K562 (cell line): ENCODE measurements at regions not wholly inside any gene's neighbourhood (a gene's known extent, or its start where the extent isn't known, plus 50 kb on each side); places are given as distances from the start of the nearest gene placed in this dataset.

Source experiments
- CTCF ChIP-seq, 3 experiments: IDR thresholded peaks in 2 of 3; conservative IDR thresholded peaks in 1 of 3; 2 replicates each; pipeline ENCODE4 v1.5.1; 2011 to 2012; ENCODE audit warnings: low read length in 3 of 3, mild to moderate bottlenecking in 3 of 3, control low read depth in 2 of 3, improper control_type of control experiment in 1 of 3, inconsistent platforms in 1 of 3, low read depth in 1 of 3, mixed read lengths in 1 of 3, moderate library complexity in 1 of 3; ENCODE audit not compliant: insufficient read depth in 2 of 3
- GMEB1 ChIP-seq: fragments of 250-450 bp; sonication (Bioruptor Pico); IDR thresholded peaks from 2 replicates; pipeline ENCODE4 v1.4.0; 2020; ENCODE audit warnings: mild to moderate bottlenecking
- HMG20B ChIP-seq: fragments of 250-450 bp; sonication (Bioruptor Pico); IDR thresholded peaks from 2 replicates; pipeline ENCODE4 v1.5.0; 2021; ENCODE audit warnings: mild to moderate bottlenecking
- ZFX ChIP-seq: sonication (generic); formaldehyde crosslinking; IDR thresholded peaks from 2 replicates; pipeline ENCODE4 v1.8.0; 2022; ENCODE audit warnings: mild to moderate bottlenecking, missing genetic modification reagents, moderate library complexity
- TF ChIP-seq, protein P1 (sequence below): sonication (generic); formaldehyde crosslinking; IDR thresholded peaks from 2 replicates; pipeline ENCODE4 v1.8.1; 2023; ENCODE audit warnings: mild to moderate bottlenecking, missing genetic modification reagents, moderate library complexity

DNA sequence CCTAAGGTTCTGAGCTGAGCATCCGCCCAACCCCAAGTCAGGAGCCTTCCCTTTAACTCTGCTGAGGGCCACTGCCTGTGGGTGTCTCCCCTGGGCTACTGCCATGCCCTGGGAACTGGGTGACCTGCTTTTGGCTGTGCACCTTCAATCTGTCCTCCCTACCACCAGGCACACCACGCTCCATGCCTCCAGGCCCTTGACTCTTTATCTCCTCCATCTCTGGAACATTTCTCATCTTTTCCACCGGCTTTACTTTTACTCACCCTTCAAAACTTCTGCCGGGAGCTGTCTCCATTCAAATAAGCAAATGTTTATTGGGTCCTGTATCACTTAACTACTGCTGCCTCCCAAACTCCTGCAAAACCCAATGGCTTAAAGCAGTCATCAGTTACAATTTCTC is 83.3 kb upstream of the NHSL1 start:
- TF ChIP-seq, protein P1, sequence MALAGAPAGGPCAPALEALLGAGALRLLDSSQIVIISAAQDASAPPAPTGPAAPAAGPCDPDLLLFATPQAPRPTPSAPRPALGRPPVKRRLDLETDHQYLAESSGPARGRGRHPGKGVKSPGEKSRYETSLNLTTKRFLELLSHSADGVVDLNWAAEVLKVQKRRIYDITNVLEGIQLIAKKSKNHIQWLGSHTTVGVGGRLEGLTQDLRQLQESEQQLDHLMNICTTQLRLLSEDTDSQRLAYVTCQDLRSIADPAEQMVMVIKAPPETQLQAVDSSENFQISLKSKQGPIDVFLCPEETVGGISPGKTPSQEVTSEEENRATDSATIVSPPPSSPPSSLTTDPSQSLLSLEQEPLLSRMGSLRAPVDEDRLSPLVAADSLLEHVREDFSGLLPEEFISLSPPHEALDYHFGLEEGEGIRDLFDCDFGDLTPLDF (CRISPR knock-in tag) = no peak
- TF ChIP-seq ZFX (CRISPR knock-in tag) (no peak), GMEB1 (CRISPR knock-in tag) (no peak), HMG20B (no peak), CTCF (IDR thresholded peaks at IDR 0.05 in 2 of 3, conservative IDR thresholded peaks at IDR 0.05 in 1 of 3; ENCODE audit: insufficient read depth in 2 of 3, low read depth in 1 of 3, low read length in 3 of 3) (no peak)
